KOPT-K1 (cell line): ENCODE measurements at regions not wholly inside any gene's neighbourhood (a gene's known extent, or its start where the extent isn't known, plus 50 kb on each side); places are given as distances from the start of the nearest gene placed in this dataset.

Experiments
- H3K27ac ChIP-seq: fragments of 200-600 bp; sonication (generic); 2 replicates; pipeline ENCODE4 v1.5.1; 2016; ENCODE audit warnings: antibody characterized with exemption, mild to moderate bottlenecking, low read depth, low read length; ENCODE audit not compliant: poor library complexity, severe bottlenecking
- H3K36me3 ChIP-seq: fragments of 200-600 bp; sonication (generic); 2 replicates; pipeline ENCODE4 v1.5.1; 2017; ENCODE audit warnings: antibody characterized with exemption, mild to moderate bottlenecking, low read length, moderate library complexity; ENCODE audit not compliant: insufficient read depth
- H3K9me3 ChIP-seq: fragments of 200-600 bp; sonication (generic); 2 replicates; pipeline ENCODE4 v1.5.1; 2017; ENCODE audit warnings: antibody characterized with exemption, low read length, mild to moderate bottlenecking; ENCODE audit not compliant: insufficient read depth, poor library complexity, severe bottlenecking

DNA sequence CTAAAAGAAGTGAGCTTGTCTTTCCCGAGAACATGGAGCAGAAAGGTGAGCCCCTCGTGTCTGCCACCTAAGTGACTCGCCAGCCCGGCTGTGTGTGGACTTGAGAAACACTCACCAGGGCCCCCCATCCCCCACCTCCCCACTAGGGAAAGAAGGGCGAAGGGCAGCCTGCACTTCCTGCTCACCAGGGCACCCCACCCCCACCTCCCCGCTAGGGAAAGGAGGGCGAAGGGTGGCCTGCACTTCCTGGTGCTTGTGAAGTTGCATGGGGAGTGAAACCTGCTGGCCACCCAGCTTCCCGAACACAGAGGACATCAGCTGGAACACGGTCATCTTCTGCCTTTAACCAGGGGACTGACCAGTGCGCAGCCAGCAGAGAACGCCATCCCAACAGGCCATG, 402.7 kb upstream of the SALL3 start:
- H3K9me3 ChIP-seq: peaks cover 17% of the 10 kb centered on the region
- H3K36me3 ChIP-seq: no peaks in the 10 kb centered on the region
- no peak overlapping the region for H3K27ac ChIP-seq

DNA sequence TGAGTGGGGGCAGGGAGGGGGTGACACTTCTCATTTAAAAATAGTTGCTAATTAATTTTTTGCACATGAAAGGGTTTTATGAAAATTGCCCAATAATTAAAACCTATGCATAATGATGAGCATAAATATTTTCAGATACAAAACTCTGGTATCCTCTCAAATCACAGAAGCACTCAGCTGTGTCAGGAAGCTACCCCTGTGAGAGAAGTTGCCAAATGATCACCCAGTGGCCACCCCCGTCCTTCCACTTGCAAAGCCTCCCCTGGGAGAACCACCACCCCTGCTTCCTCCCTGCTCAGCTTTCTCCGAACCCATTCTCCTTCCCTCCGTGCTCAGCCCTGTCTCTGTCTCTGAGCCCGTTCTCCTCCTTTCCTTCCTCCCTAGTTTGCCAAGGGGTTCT, 400.2 kb upstream of the SALL3 start:
- H3K9me3 ChIP-seq: peaks cover 6% of the 10 kb centered on the region

DNA sequence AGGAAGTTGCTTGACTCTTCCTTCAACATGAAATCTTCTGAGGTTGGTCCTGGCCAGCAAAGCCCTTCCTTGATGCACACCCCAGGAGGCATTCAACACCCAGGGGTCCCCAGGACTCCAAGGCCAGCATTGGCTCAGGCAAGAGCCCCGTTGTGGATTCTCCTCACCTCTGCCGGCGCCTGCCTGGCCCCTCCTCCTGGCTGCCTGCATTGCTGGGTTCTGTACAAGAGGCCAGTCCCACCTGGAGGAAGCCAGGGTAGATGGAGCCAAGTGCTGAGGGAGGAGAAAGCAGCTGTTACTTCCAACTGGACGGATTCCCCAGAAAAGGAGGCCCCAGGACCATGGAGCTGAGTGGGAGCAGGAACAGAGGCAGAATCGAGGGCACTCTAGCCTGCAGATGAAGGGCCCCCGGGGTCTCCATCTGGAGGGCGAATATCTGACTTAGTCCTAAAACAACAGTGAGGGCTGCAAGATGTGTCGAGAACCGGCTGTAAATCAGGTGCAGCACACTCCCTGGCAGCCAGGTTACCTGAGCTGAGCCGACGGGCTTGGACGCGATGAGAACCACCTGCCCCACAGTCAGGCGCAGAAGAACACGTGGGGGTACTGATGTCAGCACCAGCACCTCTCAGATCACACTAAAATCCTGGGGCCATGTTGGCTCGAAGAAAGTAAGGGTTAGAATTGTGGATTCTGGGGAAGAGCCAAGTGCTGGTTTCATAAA, 399.6 kb upstream of the SALL3 start:
- Histone ChIP-seq H3K9me3 (peaks cover under 1% of the 10 kb centered on the region), H3K27ac (no peak overlapping the region), H3K36me3 (no peaks in the 10 kb centered on the region)

More for the DNA sequence above, 400.2 kb upstream of the SALL3 start:
- Histone ChIP-seq H3K36me3 (no peaks in the 10 kb centered on the region), H3K27ac (no peak overlapping the region)

DNA sequence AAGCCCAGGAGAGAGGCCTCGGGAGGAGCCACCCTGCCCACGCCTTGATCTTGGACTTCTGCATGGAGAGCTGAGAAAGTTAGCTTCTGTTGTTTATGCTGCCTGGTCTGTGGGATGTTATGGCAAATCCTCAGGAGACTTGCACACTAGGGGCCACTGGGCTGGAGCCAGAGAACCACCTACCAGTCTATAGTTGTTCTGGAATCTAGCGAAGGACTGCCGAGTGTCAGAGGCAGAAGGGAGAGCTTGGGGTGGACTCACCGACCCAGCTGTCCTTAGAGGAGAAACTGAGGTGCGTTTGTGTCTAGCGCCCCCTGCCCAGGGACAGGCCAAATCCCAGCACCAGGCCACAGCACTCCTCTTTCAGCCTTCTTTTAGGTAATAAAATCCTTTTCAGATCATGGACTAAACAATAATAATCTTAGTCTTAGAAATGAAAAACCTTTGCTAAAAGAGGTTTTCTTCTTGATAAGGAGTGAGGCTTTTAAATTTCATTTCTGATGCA, 398.7 kb upstream of the SALL3 start:
- H3K9me3 ChIP-seq: no peaks in the 10 kb centered on the region
- H3K27ac ChIP-seq: no peak overlapping the region
- no peaks in the 10 kb centered on the region for H3K36me3 ChIP-seq

DNA sequence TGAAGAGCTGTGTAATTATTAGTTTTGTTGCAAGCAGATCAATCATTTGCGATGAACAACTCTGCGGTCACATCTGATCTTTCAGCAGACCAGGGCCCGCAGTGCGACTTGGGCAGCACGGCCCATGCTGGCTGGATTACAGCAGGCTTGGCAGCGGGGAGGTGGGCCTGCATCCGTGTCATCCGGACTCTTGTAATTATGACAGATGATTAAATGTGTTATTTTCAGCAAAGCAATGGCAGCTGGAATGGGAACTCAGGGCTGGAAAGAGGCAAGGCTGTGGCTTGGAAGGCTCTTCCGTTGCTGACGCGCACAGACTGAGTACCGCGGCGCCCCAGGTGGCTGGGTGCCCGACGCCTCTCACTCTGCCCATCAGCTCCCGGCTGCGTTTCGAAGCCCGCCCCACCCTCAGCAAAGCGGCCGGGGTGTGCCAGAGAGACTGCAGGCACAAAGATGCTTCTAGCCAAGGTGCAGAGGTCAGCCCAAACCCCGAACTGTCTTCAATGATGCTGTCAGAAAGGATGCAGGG, 397.4 kb upstream of the SALL3 start:
- Histone ChIP-seq H3K9me3 (no peaks in the 10 kb centered on the region), H3K27ac (no peak overlapping the region), H3K36me3 (no peaks in the 10 kb centered on the region)

DNA sequence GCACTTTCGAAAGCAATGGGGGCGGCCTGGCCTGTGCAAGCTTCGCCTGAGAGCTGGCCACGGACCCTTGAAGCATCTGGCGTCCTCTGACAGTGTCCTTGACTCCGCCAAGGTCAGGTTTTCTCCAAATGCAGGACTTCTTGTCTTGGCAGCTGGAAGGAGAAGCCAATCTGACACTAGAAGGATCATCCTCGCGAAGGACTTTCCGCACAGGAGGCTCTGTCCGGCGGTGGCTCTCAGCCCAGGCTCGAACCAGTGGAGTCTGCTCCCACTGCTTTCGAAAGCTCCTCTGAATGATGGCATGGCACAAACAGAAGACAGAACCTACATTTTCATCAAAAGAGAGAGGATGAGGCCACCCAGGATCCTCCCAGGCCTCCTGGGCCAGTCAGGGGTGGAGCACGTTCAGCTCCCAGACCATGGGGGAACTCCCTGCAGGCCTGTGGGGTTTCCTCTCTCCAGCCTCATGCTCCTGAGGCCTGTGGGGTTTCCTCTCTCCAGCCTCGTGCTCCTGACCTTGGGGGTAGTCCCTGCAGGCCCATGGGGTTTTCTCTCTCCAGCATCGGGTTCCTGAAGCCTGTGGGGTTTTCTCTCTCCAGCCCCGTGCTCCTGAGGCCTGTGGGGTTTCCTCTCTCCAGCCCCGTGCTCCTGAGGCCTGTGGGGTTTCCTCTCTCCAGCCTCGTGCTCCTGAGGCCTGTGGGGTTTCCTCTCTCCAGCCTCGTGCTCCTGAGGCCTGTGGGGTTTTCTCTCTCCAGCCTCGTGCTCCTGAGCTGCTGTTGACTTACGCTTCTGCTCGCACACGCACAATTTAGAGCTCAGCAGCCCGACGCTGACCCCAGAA, 396.5 kb upstream of the SALL3 start:
- Histone ChIP-seq H3K9me3 (no peaks in the 10 kb centered on the region), H3K27ac (no peak overlapping the region), H3K36me3 (no peaks in the 10 kb centered on the region)

DNA sequence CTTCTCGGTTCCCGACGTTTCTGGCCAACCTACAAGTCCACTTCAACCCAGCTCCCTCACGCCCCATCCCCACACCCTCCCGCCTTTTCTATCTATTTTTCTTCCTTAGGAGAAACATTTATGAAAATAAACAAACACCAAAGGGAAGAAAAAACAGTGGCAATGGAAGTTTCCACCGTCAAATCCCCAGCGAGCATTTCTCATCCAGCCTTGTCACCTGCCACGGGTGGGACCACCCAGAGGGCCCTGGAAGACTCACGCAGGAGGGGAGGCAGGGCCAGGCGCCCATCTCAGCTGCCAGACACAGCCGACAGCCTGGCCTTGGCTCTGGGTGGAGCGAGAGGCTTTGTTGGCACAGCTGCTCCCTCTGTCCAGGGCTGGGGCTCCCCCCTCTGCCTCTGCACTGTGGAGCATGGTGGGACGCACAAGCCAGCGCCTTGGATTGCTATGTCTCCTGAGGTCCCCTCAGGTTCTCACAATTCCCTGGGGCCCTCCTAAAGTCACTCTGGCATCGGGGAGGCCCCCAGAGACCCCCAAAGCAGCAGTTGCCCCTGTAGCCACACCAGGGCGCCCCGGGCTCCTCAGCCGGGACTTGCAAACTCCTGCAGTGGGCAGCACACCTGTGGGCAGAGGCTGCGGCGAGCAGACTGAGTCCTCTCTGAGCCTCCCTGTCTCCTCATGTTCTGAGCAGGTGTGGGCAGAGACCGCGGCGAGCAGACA, 395.7 kb upstream of the SALL3 start:
- Histone ChIP-seq H3K27ac (no peak overlapping the region), H3K36me3 (no peaks in the 10 kb centered on the region), H3K9me3 (no peaks in the 10 kb centered on the region)

DNA sequence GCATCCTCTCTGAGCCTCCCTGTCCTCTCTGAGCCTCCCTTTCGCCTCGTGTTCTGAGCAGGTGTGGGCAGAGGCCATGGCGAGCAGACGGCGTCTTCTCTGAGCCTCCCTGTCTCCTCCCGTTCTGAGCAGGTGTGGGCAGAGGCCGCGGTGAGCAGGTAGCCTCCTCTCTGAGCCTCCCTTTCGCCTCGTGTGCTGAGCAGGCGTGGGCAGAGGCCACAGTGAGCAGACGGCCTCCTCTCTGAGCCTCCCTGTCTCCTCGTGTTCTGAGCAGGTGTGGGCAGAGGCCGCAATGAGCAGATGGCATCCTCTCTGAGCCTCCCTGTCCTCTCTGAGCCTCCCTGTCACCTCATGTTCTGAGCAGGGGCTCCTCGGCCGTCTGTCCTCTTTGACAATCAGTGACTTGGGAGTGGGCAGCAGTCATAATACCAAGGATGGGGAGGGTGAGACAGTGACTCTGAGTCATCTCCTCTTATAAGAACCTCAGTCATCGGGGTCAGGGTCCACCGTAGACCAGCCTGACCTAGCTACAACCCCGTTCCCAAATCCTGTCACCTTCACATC, 395.1 kb upstream of the SALL3 start:
- Histone ChIP-seq H3K9me3 (no peaks in the 10 kb centered on the region), H3K27ac (no peak overlapping the region), H3K36me3 (no peaks in the 10 kb centered on the region)

DNA sequence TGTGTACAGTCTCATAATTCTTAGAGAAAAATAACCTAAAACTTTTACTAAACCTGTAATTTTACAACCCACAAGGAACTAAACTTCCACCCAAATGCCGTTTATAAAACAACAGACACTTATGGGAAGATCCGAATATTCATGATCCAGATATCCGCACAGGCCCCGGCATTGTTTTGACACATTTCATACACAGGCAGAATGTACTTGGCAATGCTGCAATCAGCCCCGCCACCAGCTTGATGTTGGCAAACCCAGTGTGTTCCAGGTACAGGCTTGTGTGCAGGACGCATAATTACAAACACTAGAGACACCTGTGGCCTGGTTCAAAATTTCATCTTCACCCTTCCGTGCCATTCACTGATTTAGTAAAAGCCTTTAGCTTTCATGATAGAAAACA, 393.0 kb upstream of the SALL3 start:
- H3K9me3 ChIP-seq: no peaks in the 10 kb centered on the region
- peak overlapping the region; percentile 29 for H3K27ac ChIP-seq
- H3K36me3 ChIP-seq: no peaks in the 10 kb centered on the region

DNA sequence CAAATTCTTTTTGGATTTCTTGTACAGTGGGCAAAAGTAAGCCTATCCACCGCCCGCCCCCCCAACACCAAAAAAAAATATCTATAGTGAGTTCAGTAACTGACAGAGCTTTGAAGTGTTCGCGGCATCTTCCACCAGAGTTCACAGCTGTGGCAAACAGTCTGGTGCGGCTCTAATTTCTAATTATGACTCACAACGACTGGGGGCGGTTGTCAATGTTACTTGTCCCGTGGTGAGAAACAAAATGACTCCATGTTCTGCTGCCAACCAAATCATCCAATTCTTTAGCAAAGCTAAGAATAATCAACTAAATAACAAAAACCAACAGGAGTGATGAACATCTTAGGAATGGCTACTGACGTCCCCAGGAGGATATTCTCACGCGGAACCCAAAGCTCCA, 392.5 kb upstream of the SALL3 start:
- Histone ChIP-seq H3K36me3 (no peaks in the 10 kb centered on the region), H3K27ac (peak overlapping the region; percentile 29), H3K9me3 (no peaks in the 10 kb centered on the region)

DNA sequence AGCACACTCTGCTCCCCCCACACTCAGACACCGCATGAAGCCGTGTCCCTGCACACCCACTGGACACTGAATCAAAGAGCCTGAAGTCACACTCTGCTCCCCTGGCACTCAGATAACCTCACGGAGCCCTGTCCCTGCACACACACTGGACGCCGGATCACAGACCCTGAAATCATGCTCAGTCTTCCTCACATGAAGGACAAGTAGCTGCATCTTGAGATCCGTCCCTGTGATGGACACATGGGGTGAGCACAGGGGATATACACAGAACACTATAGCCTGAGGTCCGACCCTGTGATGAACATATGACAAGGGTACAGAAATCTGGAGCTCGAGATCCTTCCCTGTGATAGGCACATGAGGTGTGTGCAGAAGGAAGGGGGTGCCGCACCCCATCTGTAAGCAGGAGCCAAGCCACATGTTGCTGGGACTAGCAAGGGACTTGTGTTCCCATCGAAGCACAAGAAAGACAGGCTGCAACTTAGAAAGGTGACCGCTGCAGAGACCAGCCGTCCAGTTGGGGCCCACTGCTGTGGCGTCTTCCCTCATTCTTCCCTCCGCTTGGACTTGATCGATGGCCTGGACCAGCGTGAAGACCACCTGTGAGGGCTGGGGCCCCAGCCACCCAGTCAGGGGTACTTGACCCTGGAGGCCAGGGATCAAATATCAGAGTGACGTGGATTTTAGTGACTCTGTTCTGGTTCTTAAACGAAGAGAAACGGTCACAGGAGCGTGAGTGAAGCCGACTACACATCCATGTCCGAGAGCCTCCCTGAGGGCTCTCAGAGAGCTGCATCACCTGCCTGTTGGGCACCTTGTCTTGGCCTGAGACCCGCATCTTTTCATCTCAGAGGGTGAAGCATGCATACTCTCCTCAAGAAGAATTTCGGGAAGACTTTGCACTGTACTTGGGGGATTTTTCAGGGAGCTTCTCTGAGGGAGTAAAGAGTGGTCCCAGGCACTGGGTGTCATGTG, 391.7 kb upstream of the SALL3 start:
- Histone ChIP-seq H3K27ac (peak overlapping the region; percentile 29), H3K9me3 (no peaks in the 10 kb centered on the region), H3K36me3 (no peaks in the 10 kb centered on the region)

DNA sequence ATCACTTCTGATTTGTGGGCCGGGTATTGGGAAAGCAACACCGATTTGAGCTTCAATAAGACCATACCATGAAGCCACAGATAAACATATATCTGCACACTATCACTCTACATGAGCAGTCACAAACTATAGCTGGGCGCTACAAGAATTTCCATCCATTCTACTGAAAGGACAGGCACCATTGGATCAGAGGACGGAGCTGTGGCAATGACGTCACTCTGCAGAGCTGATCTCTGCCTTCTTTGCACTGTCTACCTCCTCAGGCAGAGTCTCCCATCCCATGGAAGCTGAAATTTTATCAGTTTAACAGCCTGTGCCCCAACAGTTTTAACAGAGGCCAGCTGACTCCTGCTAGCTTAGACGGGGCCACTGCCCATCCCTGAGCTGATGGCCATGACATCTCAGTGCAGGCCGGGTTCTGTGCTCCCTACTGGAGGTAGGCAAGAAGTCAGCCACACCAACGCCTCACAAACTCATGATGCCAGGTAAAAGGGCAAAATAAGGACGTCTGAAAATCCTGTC, 389.6 kb upstream of the SALL3 start:
- no peaks in the 10 kb centered on the region for H3K36me3 ChIP-seq
- H3K9me3 ChIP-seq: no peaks in the 10 kb centered on the region
- H3K27ac ChIP-seq: no peak overlapping the region

DNA sequence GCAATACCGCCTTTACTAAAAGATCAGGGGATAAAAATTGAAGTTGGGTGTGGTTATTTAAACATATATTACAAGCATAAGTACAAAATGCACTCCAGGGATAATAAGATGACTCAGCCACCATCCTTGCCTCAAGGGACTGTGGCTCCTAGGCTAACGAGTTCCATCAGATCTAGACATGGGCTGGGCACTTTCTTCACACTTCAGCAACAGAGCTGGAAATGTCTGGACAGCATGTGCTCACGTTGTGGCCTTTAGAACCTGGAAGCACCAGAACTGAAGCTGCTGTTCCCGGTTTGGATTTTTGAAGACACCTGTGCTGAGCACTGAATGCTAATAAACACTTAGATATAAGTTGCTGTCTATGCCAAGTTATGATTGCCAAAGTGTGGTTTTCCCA, 384.2 kb upstream of the SALL3 start:
- Histone ChIP-seq H3K27ac (no peak overlapping the region), H3K36me3 (no peaks in the 10 kb centered on the region), H3K9me3 (no peaks in the 10 kb centered on the region)
